HepG2 (cell line): ENCODE measurements at regions not wholly inside any gene's neighbourhood (a gene's known extent, or its start where the extent isn't known, plus 50 kb on each side); places are given as distances from the start of the nearest gene placed in this dataset.

Experiments used
- ATAC-seq: fragments of 200-7000 bp; cut with Tn5 transposase; 3 replicates; pipeline ENCODE4 v1.9.1; 2020; ENCODE audit warnings: mild to moderate bottlenecking, moderate library complexity
- BruUV-seq: library from RNA; stranded (reverse); fragments of 400-500 nt; replicated peaks from 2 replicates; lab custom pipeline; 2021; lab: Mats Ljungman, UMichigan
- CTCF ChIA-PET: fragments of 300-600 bp; formaldehyde crosslinking; extraction: SDS; loops from one replicate; lab custom pipeline; 2021; ENCODE audit warnings: low total read pairs, inconsistent platforms, low intra/inter-chr PET ratio; lab: Yijun Ruan, JAX
- POLR2A ChIA-PET: fragments of 350-600 bp; sonication (Branson Sonifier 250); formaldehyde crosslinking; loops from one replicate; lab custom pipeline; 2020; ENCODE audit warnings: antibody characterized with exemption, inconsistent platforms; lab: Yijun Ruan, JAX
- DNase-seq: peaks from one replicate; pipeline ENCODE4 v3.0.0-alpha.2; 2015; ENCODE audit warnings: low spot score
- FAIRE-seq: peaks from 3 replicates; lab custom pipeline; 2011; peaks lifted over from hg19 to GRCh38; lab: Jason Lieb, UNC
- H2AFZ ChIP-seq: one replicate; pipeline ENCODE4 v1.6.1; 2011; ENCODE audit warnings: low read length, inconsistent platforms
- H3K27ac ChIP-seq: fragments of 300-600 bp; 3 replicates; pipeline ENCODE4 v1.8.0; 2011; ENCODE audit warnings: mixed run types, mild to moderate bottlenecking, mixed read lengths, low read length, inconsistent platforms; ENCODE audit not compliant: insufficient read depth; ENCODE audit errors: extremely low read length
- H3K27me3 ChIP-seq, 2 experiments: fragments of 200-600 bp in 1 of 2; 2 replicates in 1 of 2; 3 replicates in 1 of 2; pipeline versions ENCODE4 v1.6.0 to v1.8.0; 2011; ENCODE audit warnings: low read length in 2 of 2, mild to moderate bottlenecking in 2 of 2, moderate library complexity in 2 of 2, inconsistent platforms in 1 of 2; ENCODE audit not compliant: insufficient read depth in 2 of 2, control insufficient read depth in 1 of 2
- H3K36me3 ChIP-seq, 2 experiments: fragments of 200-600 bp in 1 of 2; replicated peaks in 1 of 2; 2 replicates in 1 of 2; 3 replicates in 1 of 2; pipeline versions ENCODE4 v1.5.1 to v1.8.0; 2011; ENCODE audit warnings: low read length in 2 of 2, inconsistent platforms in 1 of 2; ENCODE audit not compliant: insufficient read depth in 2 of 2, control insufficient read depth in 1 of 2
- H3K4me1 ChIP-seq: 2 replicates; pipeline ENCODE4 v1.5.1; 2012; ENCODE audit warnings: low read length, inconsistent platforms; ENCODE audit not compliant: insufficient read depth
- H3K4me2 ChIP-seq: 2 replicates; pipeline ENCODE4 v1.6.0; 2011; ENCODE audit warnings: low read depth, low read length, inconsistent platforms
- H3K4me3 ChIP-seq, 3 experiments: fragments of 200-600 bp in 1 of 3; sonication (generic), shearing (Covaris generic) in 1 of 3; replicated peaks in 1 of 3; 2 replicates each; pipeline ENCODE4 v1.5.1; 2011 to 2016; ENCODE audit warnings: low read length in 3 of 3, inconsistent platforms in 2 of 3, low read depth in 2 of 3, mild to moderate bottlenecking in 2 of 3, control low read depth in 1 of 3, mixed read lengths in 1 of 3; ENCODE audit not compliant: insufficient read depth in 1 of 3
- H3K79me2 ChIP-seq: one replicate; pipeline ENCODE4 v1.6.1; 2011; ENCODE audit warnings: low read length, inconsistent platforms; ENCODE audit not compliant: insufficient read depth
- H3K9ac ChIP-seq: 2 replicates; pipeline ENCODE4 v1.6.0; 2011; ENCODE audit warnings: mild to moderate bottlenecking, low read depth, low read length, inconsistent platforms; ENCODE audit not compliant: insufficient read depth
- H3K9me3 ChIP-seq: 2 replicates; pipeline ENCODE4 v1.5.1; 2012; ENCODE audit warnings: mild to moderate bottlenecking, low read length
- H4K20me1 ChIP-seq: 2 replicates; pipeline ENCODE4 v1.6.0; 2011; ENCODE audit warnings: inconsistent platforms, mild to moderate bottlenecking, low read length, moderate library complexity; ENCODE audit not compliant: insufficient read depth
- CC2D1A ChIP-seq: sonication (generic); formaldehyde crosslinking; IDR thresholded peaks from 2 replicates; pipeline ENCODE4 v1.8.1; 2023; ENCODE audit warnings: mild to moderate bottlenecking, missing genetic modification reagents
- DR1 ChIP-seq: sonication (generic); formaldehyde crosslinking; IDR thresholded peaks from 2 replicates; pipeline ENCODE4 v1.8.0; 2021; ENCODE audit warnings: mild to moderate bottlenecking, missing genetic modification reagents, inconsistent platforms
- PHF8 ChIP-seq: sonication (generic); formaldehyde crosslinking; IDR thresholded peaks from 2 replicates; pipeline ENCODE4 v1.5.0; 2020; ENCODE audit warnings: missing genetic modification reagents
- PLRG1 ChIP-seq: fragments of 450-650 bp; conservative IDR thresholded peaks from 2 replicates; pipeline ENCODE4 v1.6.1; 2016
- SALL1 ChIP-seq: sonication (generic); formaldehyde crosslinking; IDR thresholded peaks from 2 replicates; pipeline ENCODE4 v1.8.0; 2022; ENCODE audit warnings: mild to moderate bottlenecking, missing genetic modification reagents
- SYNCRIP ChIP-seq: fragments of 200-400 bp; formaldehyde crosslinking; IDR thresholded peaks from 2 replicates; pipeline ENCODE4 v1.6.1; 2018; ENCODE audit warnings: mild to moderate bottlenecking, low read depth, low read length; ENCODE audit not compliant: insufficient read depth
- ZFP1 ChIP-seq: IDR thresholded peaks from 2 replicates; pipeline ENCODE4 v1.6.1; 2016
- ZNF430 ChIP-seq: sonication (generic); formaldehyde crosslinking; IDR thresholded peaks from 2 replicates; pipeline ENCODE4 v1.9.0; 2021; ENCODE audit warnings: mild to moderate bottlenecking, missing genetic modification reagents
- ZNF446 ChIP-seq: sonication (generic); formaldehyde crosslinking; IDR thresholded peaks from 2 replicates; pipeline ENCODE4 v1.5.0; 2020; ENCODE audit warnings: mild to moderate bottlenecking, missing genetic modification reagents
- ZNF652 ChIP-seq: IDR thresholded peaks from 2 replicates; pipeline ENCODE4 v1.6.1; 2016; ENCODE audit warnings: low read depth, borderline replicate concordance
- ZNF672 ChIP-seq: sonication (generic); formaldehyde crosslinking; IDR thresholded peaks from 2 replicates; pipeline ENCODE4 v1.8.1; 2022; ENCODE audit warnings: missing genetic modification reagents
- ZNF713 ChIP-seq: sonication (generic); formaldehyde crosslinking; IDR thresholded peaks from 2 replicates; pipeline ENCODE4 v1.4.0; 2020; ENCODE audit warnings: mild to moderate bottlenecking, missing genetic modification reagents
- WGBS: methylation state at CpG from one replicate; pipeline ENCODE4 v1.1.6; 2017; ENCODE audit warnings: low lambda C conversion rate; 5-methylcytosine and 5-hydroxymethylcytosine counted together
- in situ Hi-C: cut with HindIII; loops from 2 replicates; pipeline ENCODE4 v1.10.0; 2017; ENCODE audit warnings: low pct_unique_long_range_greater_than_20kb; ENCODE audit not compliant: extremely low pct_ligation_motif_present
- intact Hi-C: fragments of 100-400 bp; cut with micrococcal nuclease; formaldehyde crosslinking; loops from one replicate; pipeline ENCODE4 v1.10.0; 2022; ENCODE audit not compliant: unreplicated experiment
- TF ChIP-seq, protein P1 (sequence below): sonication (generic); formaldehyde crosslinking; IDR thresholded peaks from 2 replicates; pipeline ENCODE4 v1.5.0; 2020; ENCODE audit warnings: mild to moderate bottlenecking, missing genetic modification reagents
- TF ChIP-seq, protein P2 (sequence below): sonication (generic); formaldehyde crosslinking; IDR thresholded peaks from 2 replicates; pipeline ENCODE4 v1.8.0; 2022; ENCODE audit warnings: mild to moderate bottlenecking, missing genetic modification reagents, borderline replicate concordance
- TF ChIP-seq, protein P3 (sequence below): IDR thresholded peaks from 2 replicates; pipeline ENCODE4 v1.6.1; 2016; ENCODE audit warnings: missing biosample characterization, missing genetic modification reagents, low read depth

DNA sequence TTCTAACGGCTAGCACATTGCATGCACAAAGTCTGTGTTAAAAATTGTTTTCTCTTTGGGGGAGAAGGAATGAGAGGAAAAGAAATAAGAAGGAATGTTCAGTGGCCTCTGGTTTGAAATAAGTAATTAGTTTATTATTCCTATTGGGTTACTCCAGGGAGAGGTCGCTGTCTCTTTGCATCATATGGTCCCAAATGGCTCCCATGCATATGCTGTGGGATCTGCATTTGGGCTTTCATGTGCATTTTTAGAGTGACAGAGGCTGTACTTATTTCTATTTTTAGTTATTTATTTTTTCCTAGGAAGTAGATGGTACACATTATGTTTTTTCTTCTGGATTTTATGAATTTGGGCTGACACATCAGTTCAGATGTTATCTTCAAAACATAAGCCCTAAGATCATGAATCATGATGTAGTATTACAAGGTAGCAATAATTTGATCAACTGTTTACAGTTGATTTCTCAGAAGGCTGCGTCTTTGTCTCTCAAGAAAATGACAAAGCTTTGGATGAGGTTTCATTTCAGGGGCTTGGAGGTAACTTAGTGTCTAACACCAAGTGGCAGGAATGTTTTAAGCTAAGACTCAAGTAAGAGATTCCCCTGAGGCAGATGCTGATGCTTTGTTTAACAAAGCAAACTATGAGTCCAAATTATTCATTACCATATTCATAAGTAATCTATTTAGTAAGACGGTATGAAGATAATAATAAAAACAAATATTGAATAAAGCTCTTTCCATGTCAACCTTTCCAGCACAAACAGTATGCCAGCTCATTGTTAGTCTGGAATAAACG is 247.7 kb downstream of the NSUN3 start:
- no peak overlapping the region for H3K9ac ChIP-seq
- peaks cover 17% of the 10 kb centered on the region for H3K4me1 ChIP-seq
- H3K79me2 ChIP-seq, result no peaks in the 10 kb centered on the region
- TF ChIP-seq, protein P1, sequence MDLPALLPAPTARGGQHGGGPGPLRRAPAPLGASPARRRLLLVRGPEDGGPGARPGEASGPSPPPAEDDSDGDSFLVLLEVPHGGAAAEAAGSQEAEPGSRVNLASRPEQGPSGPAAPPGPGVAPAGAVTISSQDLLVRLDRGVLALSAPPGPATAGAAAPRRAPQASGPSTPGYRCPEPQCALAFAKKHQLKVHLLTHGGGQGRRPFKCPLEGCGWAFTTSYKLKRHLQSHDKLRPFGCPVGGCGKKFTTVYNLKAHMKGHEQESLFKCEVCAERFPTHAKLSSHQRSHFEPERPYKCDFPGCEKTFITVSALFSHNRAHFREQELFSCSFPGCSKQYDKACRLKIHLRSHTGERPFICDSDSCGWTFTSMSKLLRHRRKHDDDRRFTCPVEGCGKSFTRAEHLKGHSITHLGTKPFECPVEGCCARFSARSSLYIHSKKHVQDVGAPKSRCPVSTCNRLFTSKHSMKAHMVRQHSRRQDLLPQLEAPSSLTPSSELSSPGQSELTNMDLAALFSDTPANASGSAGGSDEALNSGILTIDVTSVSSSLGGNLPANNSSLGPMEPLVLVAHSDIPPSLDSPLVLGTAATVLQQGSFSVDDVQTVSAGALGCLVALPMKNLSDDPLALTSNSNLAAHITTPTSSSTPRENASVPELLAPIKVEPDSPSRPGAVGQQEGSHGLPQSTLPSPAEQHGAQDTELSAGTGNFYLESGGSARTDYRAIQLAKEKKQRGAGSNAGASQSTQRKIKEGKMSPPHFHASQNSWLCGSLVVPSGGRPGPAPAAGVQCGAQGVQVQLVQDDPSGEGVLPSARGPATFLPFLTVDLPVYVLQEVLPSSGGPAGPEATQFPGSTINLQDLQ, result no peak
- TF ChIP-seq PHF8 (CRISPR knock-in tag), result no peak
- no peak for TF ChIP-seq DR1 (CRISPR knock-in tag)
- TF ChIP-seq, protein P2, sequence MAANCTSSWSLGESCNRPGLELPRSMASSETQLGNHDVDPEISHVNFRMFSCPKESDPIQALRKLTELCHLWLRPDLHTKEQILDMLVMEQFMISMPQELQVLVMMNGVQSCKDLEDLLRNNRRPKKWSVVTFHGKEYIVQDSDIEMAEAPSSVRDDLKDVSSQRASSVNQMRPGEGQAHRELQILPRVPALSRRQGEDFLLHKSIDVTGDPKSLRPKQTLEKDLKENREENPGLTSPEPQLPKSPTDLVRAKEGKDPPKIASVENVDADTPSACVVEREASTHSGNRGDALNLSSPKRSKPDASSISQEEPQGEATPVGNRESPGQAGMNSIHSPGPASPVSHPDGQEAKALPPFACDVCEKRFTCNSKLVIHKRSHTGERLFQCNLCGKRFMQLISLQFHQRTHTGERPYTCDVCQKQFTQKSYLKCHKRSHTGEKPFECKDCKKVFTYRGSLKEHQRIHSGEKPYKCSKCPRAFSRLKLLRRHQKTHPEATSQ (CRISPR knock-in tag), result no peak
- no peak for TF ChIP-seq SALL1 (CRISPR knock-in tag)
- no peak for TF ChIP-seq ZNF446 (CRISPR knock-in tag)
- TF ChIP-seq ZNF713 (CRISPR knock-in tag), result no peak
- no peak for TF ChIP-seq ZNF672 (CRISPR knock-in tag)
- no peak for TF ChIP-seq SYNCRIP
- no peak for TF ChIP-seq ZFP1 (CRISPR knock-in tag)
- TF ChIP-seq CC2D1A, result no peak
- TF ChIP-seq ZNF430 (CRISPR knock-in tag), result no peak
- TF ChIP-seq PLRG1, result no peak
- TF ChIP-seq, protein P3, sequence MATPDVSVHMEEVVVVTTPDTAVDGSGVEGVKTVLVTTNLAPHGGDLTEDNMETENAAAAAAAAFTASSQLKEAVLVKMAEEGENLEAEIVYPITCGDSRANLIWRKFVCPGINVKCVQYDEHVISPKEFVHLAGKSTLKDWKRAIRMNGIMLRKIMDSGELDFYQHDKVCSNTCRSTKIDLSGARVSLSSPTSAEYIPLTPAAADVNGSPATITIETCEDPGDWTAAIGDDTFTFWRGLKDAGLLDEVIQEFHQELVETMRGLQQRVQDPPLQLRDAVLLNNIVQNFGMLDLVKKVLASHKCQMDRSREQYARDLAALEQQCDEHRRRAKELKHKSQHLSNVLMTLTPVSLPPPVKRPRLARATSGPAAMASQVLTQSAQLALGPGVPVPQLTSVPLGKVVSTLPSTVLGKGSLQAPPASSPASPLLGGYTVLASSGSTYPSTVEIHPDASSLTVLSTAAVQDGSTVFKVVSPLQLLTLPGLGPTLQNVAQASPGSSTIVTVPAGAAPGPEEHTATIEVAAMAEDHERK (CRISPR knock-in tag), result no peak
- TF ChIP-seq ZNF652 (CRISPR knock-in tag), result no peak
- TF ChIP-seq, all 625 proteins: peak for 0
- no peak overlapping the region for H3K4me2 ChIP-seq
- H3K27me3 ChIP-seq, result no peaks in the 10 kb centered on the region
- BruUV-seq, result no TSS peak
- no peaks in the 10 kb centered on the region for H3K36me3 ChIP-seq
- POLR2A ChIA-PET, result no interaction called here
- CTCF ChIA-PET, result no interaction called here
- WGBS, result 14% methylated on average over 5 of the region's 5 CpGs
- H4K20me1 ChIP-seq, result no peaks in the 10 kb centered on the region
- in situ Hi-C loops (no loop called here), intact Hi-C loops (no loop called here)
- ATAC-seq, result no peak
- DNase-seq, result no peak
- no peak overlapping the region for H3K27ac ChIP-seq
- H3K4me3 ChIP-seq, result no peak overlapping the region
- no peak for FAIRE-seq
- no peaks in the 10 kb centered on the region for H3K9me3 ChIP-seq
- H2AFZ ChIP-seq, result no peak overlapping the region
